Neuronal stem cell (in vitro differentiated cells): ENCODE measurements at regions not wholly inside any gene's neighbourhood (a gene's known extent, or its start where the extent isn't known, plus 50 kb on each side); places are given as distances from the start of the nearest gene placed in this dataset.

Experiments
- DNase-seq: peaks from one replicate; pipeline ENCODE4 v3.0.0-alpha.2; 2013; ENCODE audit warnings: low spot score
- H2AFZ ChIP-seq: one replicate; pipeline ENCODE4 v1.6.1; 2013; ENCODE audit warnings: mild to moderate bottlenecking, low read length, inconsistent platforms
- H2AK5ac ChIP-seq: 2 replicates; pipeline ENCODE4 v1.6.1; 2013; ENCODE audit warnings: low read depth, mild to moderate bottlenecking, inconsistent platforms, low read length, moderate library complexity, mixed read lengths
- H2BK120ac ChIP-seq: 2 replicates; pipeline ENCODE4 v1.6.1; 2013; ENCODE audit warnings: low read depth, mild to moderate bottlenecking, inconsistent platforms, low read length, moderate library complexity, mixed read lengths
- H2BK12ac ChIP-seq: one replicate; pipeline ENCODE4 v1.6.1; 2013; ENCODE audit warnings: low read length, inconsistent platforms
- H2BK15ac ChIP-seq: 2 replicates; pipeline ENCODE4 v1.6.1; 2013; ENCODE audit warnings: mild to moderate bottlenecking, low read length, inconsistent platforms, mixed read lengths
- H2BK5ac ChIP-seq: one replicate; pipeline ENCODE4 v1.6.1; 2013; ENCODE audit warnings: inconsistent platforms, mild to moderate bottlenecking, low read length, moderate library complexity
- H3K14ac ChIP-seq: one replicate; pipeline ENCODE4 v1.6.1; 2013; ENCODE audit warnings: low read length, inconsistent platforms
- H3K18ac ChIP-seq: 2 replicates; pipeline ENCODE4 v1.6.1; 2013; ENCODE audit warnings: low read length, inconsistent platforms
- H3K23ac ChIP-seq: 2 replicates; pipeline ENCODE4 v1.6.1; 2013; ENCODE audit warnings: low read depth, mild to moderate bottlenecking, mixed read lengths, low read length, inconsistent platforms; ENCODE audit not compliant: poor library complexity
- H3K27ac ChIP-seq: replicated peaks from 3 replicates; pipeline ENCODE4 v1.5.1; 2013; ENCODE audit warnings: low read length, inconsistent platforms
- H3K27me3 ChIP-seq, 3 experiments: 2 replicates each; pipeline ENCODE4 v1.6.1; 2013; ENCODE audit warnings: low read length in 3 of 3, mild to moderate bottlenecking in 2 of 3, inconsistent platforms in 1 of 3, low read depth in 1 of 3, mixed read lengths in 1 of 3, moderate library complexity in 1 of 3; ENCODE audit not compliant: control insufficient read depth in 3 of 3, insufficient read depth in 3 of 3
- H3K36me3 ChIP-seq, 2 donors: replicated peaks in 1 of 2; 2 replicates each; pipeline ENCODE4 v1.6.1; 2013; ENCODE audit warnings: low read length in 2 of 2; ENCODE audit not compliant: control insufficient read depth in 2 of 2, insufficient read depth in 2 of 2
- H3K4ac ChIP-seq: 2 replicates; pipeline ENCODE4 v1.6.1; 2013; ENCODE audit warnings: inconsistent platforms, mild to moderate bottlenecking, low read length, moderate library complexity
- H3K4me1 ChIP-seq, 2 donors: 1 replicate in 1 of 2; 2 replicates in 1 of 2; pipeline ENCODE4 v1.6.1; 2013; ENCODE audit warnings: low read length in 2 of 2, low read depth in 1 of 2; ENCODE audit not compliant: control insufficient read depth in 2 of 2, insufficient read depth in 1 of 2
- H3K4me2 ChIP-seq: one replicate; pipeline ENCODE4 v1.6.1; 2013; ENCODE audit warnings: mild to moderate bottlenecking, low read length, inconsistent platforms; ENCODE audit not compliant: insufficient read depth, poor library complexity, severe bottlenecking
- H3K4me3 ChIP-seq, 2 donors: 2 replicates each; pipeline ENCODE4 v1.5.1; 2013; ENCODE audit warnings: low read length in 2 of 2, mild to moderate bottlenecking in 2 of 2, inconsistent platforms in 1 of 2, moderate library complexity in 1 of 2
- H3K79me1 ChIP-seq: one replicate; pipeline ENCODE4 v1.6.1; 2013; ENCODE audit warnings: low read depth, mild to moderate bottlenecking, inconsistent platforms, low read length, moderate library complexity
- H3K9ac ChIP-seq: one replicate; pipeline ENCODE4 v1.6.1; 2013; ENCODE audit warnings: mild to moderate bottlenecking, low read depth, low read length, inconsistent platforms; ENCODE audit not compliant: poor library complexity
- H3K9me3 ChIP-seq, 2 donors: replicated peaks in 1 of 2; 2 replicates each; pipeline versions ENCODE3 to v1.6.1; 2013; ENCODE audit warnings: low read length in 2 of 2, mild to moderate bottlenecking in 2 of 2, inconsistent platforms in 1 of 2, low read depth in 1 of 2, mixed read lengths in 1 of 2, moderate library complexity in 1 of 2; ENCODE audit not compliant: control insufficient read depth in 2 of 2, insufficient read depth in 1 of 2
- H4K8ac ChIP-seq: one replicate; pipeline ENCODE4 v1.6.1; 2013; ENCODE audit warnings: low read depth, mild to moderate bottlenecking, inconsistent platforms, low read length, moderate library complexity
- H4K91ac ChIP-seq: one replicate; pipeline ENCODE4 v1.6.1; 2013; ENCODE audit warnings: low read length, low read depth, mild to moderate bottlenecking, inconsistent platforms; ENCODE audit not compliant: poor library complexity
- WGBS, 2 donors: extraction: QIAGEN DNeasy Blood & Tissue Kit; methylation state at CpG; one replicate each; pipeline ENCODE4 v1.1.7; 2013; ENCODE audit warnings: missing lambda C conversion rate in 2 of 2, mixed read lengths in 1 of 2; ENCODE audit not compliant: insufficient read length in 2 of 2, insufficient replicate concordance in 1 of 2; ENCODE audit errors: extremely low coverage in 2 of 2; 5-methylcytosine and 5-hydroxymethylcytosine counted together

DNA sequence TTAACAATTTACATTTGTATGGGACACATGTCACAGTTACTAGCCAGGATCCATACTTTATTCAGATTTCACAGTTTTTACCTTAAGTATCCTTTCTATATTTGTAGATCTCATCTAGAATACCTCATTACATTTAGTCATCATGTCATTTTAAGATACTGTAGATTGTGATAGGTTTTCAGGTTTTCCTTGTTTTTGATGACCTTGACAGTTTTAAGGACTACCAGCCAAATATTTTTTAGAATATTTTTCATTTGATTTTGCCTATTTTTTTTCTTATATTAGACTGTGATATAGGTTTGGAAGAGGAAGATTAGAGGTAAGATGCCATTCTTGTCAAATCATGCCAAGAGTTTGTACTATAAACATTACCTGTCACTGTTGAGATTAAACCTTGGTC is 460.3 kb downstream of the ANKRD7 start:
- H3K36me3 ChIP-seq: no peaks in the 10 kb centered on the region
- H4K91ac ChIP-seq: no peak overlapping the region
- H2BK15ac ChIP-seq: no peak overlapping the region
- no peaks in the 10 kb centered on the region for H3K79me1 ChIP-seq
- H3K27ac ChIP-seq: no peak overlapping the region
- no peaks in the 10 kb centered on the region for H3K27me3 ChIP-seq
- no peaks in the 10 kb centered on the region for H3K4me1 ChIP-seq
- no peak overlapping the region for H2BK120ac ChIP-seq
- no peak overlapping the region for H2BK12ac ChIP-seq
- H2AK5ac ChIP-seq: no peak overlapping the region
- no peak for DNase-seq
- H2BK5ac ChIP-seq: no peak overlapping the region
- no peak overlapping the region for H3K18ac ChIP-seq
- H3K4me3 ChIP-seq: no peak overlapping the region
- H3K9ac ChIP-seq: no peak overlapping the region
- H2AFZ ChIP-seq: no peak overlapping the region
- no peak overlapping the region for H3K4ac ChIP-seq
- no peak overlapping the region for H4K8ac ChIP-seq
- no peak overlapping the region for H3K23ac ChIP-seq
- no peaks in the 10 kb centered on the region for H3K9me3 ChIP-seq
- H3K14ac ChIP-seq: no peak overlapping the region
- no peak overlapping the region for H3K4me2 ChIP-seq

DNA sequence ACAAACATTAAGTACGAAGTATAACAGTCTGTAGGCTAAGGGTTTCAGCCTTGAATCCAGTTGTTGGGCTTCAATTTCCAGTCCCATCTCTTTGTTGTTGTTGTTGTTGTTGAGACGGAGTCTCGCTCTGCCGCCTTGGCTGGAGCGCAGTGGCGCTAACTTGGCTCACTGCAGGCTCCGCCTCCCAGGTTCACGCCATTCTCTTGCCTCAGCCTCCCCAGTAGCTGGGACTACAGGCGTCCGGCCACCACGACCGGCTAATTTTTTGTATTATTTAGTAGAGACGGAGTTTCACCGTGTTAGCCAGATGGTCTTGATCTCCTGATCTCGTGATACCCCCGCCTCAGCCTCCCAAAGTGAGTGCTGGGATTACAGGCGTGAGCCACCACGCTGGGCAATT is 464.9 kb downstream of the ANKRD7 start:
- DNase-seq: no peak
- Histone ChIP-seq H3K4me1 (no peaks in the 10 kb centered on the region), H3K4ac (no peak overlapping the region), H3K4me3 (no peak overlapping the region), H3K9ac (no peak overlapping the region), H2AK5ac (no peak overlapping the region), H3K27me3 (no peaks in the 10 kb centered on the region), H3K36me3 (no peaks in the 10 kb centered on the region), H3K9me3 (no peaks in the 10 kb centered on the region), H3K18ac (no peak overlapping the region), H4K8ac (no peak overlapping the region), H3K27ac (no peak overlapping the region), H2AFZ (no peak overlapping the region), H2BK12ac (no peak overlapping the region), H2BK120ac (no peak overlapping the region), H4K91ac (no peak overlapping the region), H3K23ac (no peak overlapping the region), H2BK15ac (no peak overlapping the region), H3K4me2 (no peak overlapping the region), H2BK5ac (no peak overlapping the region), H3K14ac (no peak overlapping the region), H3K79me1 (no peaks in the 10 kb centered on the region)
- WGBS, 2 donors: no CpG with 5 or more reads among the region's 18 CpGs

DNA sequence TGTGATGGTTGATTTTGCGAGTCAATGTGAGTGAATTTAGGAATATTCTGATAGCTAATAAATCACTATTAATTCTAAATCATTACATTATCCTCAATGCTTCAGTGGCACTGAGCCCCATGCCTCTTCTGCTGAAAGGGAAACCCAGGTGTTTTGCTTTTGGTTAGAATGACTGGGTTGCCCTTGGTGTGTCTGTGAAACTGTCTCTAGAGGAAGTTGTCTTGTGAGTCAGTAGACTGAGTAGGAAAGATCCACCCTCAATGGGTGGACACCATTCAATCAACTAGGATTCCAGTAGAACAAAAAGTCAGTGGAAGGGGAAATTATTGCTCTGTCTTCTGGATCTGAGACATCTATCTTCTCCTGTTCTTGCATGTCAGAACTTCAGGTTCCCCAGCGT is 472.4 kb downstream of the ANKRD7 start:
- H4K8ac ChIP-seq: no peak overlapping the region
- no peak overlapping the region for H2AK5ac ChIP-seq
- H3K27ac ChIP-seq: no peak overlapping the region
- H3K4ac ChIP-seq: no peak overlapping the region
- no peak overlapping the region for H2AFZ ChIP-seq
- H3K14ac ChIP-seq: no peak overlapping the region
- no peak overlapping the region for H3K23ac ChIP-seq
- no peaks in the 10 kb centered on the region for H3K79me1 ChIP-seq
- H3K27me3 ChIP-seq: no peaks in the 10 kb centered on the region
- H2BK15ac ChIP-seq: no peak overlapping the region
- no peak overlapping the region for H3K4me3 ChIP-seq
- no peaks in the 10 kb centered on the region for H3K4me1 ChIP-seq
- no peaks in the 10 kb centered on the region for H3K9me3 ChIP-seq
- no peak overlapping the region for H3K4me2 ChIP-seq
- DNase-seq: no peak
- H3K18ac ChIP-seq: no peak overlapping the region
- H2BK12ac ChIP-seq: no peak overlapping the region
- no peak overlapping the region for H4K91ac ChIP-seq
- H3K9ac ChIP-seq: no peak overlapping the region
- no peak overlapping the region for H2BK5ac ChIP-seq
- no CpG with 5 or more reads among the region's 2 CpGs for WGBS, 2 donors
- no peak overlapping the region for H2BK120ac ChIP-seq
- no peaks in the 10 kb centered on the region for H3K36me3 ChIP-seq

DNA sequence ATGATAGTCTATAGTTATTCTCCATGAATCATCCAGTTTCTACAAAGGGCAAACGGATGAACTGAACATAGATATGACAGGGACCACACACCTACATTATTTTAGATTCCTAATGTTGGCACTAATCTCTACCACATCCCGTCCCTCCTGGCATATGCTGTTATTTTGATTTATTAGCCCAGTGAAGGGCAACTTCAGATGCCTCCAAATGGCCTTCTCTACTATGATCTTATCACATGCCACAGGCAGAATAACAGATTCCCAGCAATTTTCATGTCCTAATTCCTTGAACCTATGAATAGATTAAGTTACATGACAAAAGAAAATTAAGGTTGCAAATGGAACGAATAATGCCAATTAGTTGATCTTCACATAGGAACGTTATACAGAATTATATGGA is 474.7 kb downstream of the ANKRD7 start:
- no peak overlapping the region for H3K18ac ChIP-seq
- no peak overlapping the region for H2AFZ ChIP-seq
- no peak overlapping the region for H3K14ac ChIP-seq
- no peak overlapping the region for H3K27ac ChIP-seq
- no peak overlapping the region for H2AK5ac ChIP-seq
- H2BK120ac ChIP-seq: no peak overlapping the region
- no peak overlapping the region for H2BK5ac ChIP-seq
- no peak overlapping the region for H3K4me3 ChIP-seq
- H3K4me1 ChIP-seq: no peaks in the 10 kb centered on the region
- H3K27me3 ChIP-seq: no peaks in the 10 kb centered on the region
- H3K9ac ChIP-seq: no peak overlapping the region
- H2BK15ac ChIP-seq: no peak overlapping the region
- H3K4me2 ChIP-seq: no peak overlapping the region
- no peak for DNase-seq
- no peak overlapping the region for H4K91ac ChIP-seq
- H3K4ac ChIP-seq: no peak overlapping the region
- no peak overlapping the region for H4K8ac ChIP-seq
- no peaks in the 10 kb centered on the region for H3K36me3 ChIP-seq
- no peaks in the 10 kb centered on the region for H3K9me3 ChIP-seq
- no peaks in the 10 kb centered on the region for H3K79me1 ChIP-seq
- no peak overlapping the region for H2BK12ac ChIP-seq
- no CpG with 5 or more reads among the region's 4 CpGs for whole genome bisulfite sequencing, 2 donors
- H3K23ac ChIP-seq: no peak overlapping the region
